GM18511 (cell line): ENCODE measurements at regions not wholly inside any gene's neighbourhood (a gene's known extent, or its start where the extent isn't known, plus 50 kb on each side); places are given as distances from the start of the nearest gene placed in this dataset.

Experiments used
- ATAC-seq: cut with Tn5 transposase; IDR thresholded peaks from one replicate; pipeline ENCODE4 v1.9.1; 2021; ENCODE audit warnings: mild to moderate bottlenecking, moderate library complexity; ENCODE audit not compliant: unreplicated experiment

DNA sequence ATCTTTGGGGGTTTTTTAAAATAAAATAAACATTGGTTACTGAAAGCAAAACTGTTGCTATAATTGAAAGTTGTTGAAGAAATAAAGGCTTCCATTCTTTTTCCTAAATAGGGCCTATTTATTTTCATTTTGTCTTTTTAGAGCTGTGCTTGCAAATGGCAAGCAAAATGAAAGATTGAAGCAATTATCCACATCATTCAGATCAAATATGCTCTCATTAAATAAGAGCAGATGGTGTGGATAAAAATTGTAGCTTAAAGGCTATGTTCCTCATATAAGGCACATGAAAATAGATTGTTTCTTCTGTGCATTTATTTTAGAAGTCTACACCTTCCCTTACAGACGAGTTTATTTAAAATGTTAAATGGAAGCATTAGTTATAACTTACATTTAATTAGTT lies 1317.7 kb downstream of the MRPL39 start:
- no peak for ATAC-seq

DNA sequence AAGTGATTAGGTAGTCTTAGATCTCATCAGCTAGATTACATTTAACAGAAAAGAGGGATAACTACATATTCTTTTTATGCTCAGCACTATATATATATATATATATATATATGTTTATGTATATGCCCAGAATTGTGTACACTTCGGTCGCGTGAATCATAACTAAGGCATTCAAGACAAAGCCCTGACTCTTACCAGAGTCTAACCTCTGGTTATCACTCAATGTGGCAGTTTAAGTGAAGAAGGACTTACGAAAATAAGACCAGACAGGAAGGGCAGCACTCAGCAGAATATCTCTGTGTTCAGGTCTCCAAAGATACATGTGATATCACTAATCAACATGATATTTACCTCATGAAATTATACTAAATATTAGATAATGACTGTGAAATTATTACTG lies 1326.7 kb downstream of the MRPL39 start:
- ATAC-seq = no peak

DNA sequence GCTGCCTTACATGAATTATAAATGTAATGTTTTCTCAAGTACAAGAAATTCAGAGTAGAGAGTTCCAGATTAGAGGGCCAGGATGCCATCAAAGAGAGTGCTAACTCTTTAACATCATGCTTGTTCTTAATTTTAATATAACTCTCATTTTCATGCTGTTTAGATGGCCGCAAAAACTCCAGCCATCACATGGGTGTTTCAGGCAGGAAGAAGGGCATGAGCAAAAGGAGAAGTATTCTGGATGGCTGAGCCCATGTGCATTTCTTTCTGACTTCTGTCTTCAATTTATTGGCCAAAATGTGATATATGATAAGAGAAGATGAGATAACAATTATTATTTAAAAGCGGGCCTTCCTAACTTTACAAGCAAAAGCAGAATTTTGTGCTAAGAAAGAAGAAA lies 1328.6 kb downstream of the MRPL39 start:
- no peak for ATAC-seq

DNA sequence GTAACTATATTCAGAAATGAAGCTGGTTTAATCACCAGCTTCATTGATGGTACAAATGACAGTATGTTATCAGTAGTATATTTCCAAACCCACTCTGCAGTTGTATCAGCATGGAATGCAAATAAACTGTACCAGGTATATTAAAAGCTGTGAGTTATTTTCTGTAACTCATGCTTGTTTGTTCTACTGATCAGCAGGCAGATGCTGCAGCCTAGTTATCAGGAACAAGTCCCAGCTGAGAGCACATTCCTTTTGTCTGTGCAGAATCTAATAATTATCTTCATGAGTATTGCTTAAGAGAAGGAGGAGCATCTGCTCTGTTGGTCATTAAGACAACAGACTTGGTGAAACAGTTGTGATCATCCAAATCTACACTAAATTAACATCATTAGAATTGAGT lies 1331.1 kb downstream of the MRPL39 start:
- no peak for ATAC-seq

DNA sequence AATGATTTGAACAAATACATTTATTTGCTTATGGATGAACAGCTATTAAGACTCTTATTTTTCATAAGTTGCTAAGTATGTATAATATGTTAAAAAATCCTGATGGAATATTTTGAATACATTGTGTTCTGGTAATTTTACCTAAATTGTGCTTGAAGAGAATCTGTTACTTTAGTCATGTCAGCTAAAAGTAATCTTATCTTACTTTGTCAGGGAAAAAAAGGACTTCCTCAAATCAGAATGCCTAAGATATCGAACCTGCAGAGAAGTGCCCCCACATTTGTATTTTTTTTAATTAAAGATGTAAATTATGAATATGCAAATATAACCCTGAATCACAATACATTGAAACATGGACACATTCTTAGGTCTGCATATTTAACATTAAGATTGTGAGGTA lies 1331.7 kb downstream of the MRPL39 start:
- ATAC-seq = no peak

DNA sequence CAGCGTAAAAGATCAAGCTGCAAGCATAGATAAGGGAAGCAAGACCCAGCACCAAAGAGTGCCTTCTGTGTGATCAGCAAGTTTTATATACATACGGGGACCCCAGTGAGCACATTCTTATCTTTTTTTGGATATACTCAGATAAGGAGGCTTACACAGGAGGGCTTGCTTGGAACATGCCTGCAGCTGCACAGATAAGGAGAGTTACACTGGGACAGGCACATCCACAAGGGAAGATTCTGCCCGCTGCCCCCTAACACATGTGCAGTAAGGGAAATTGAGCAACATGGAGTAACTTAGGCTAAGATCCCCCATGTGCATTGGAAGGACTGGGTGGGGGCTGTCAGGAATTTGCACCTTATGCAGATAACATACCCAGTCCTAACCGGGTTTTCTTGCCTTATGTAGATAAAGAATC lies 1334.8 kb downstream of the MRPL39 start:
- no peak for ATAC-seq

DNA sequence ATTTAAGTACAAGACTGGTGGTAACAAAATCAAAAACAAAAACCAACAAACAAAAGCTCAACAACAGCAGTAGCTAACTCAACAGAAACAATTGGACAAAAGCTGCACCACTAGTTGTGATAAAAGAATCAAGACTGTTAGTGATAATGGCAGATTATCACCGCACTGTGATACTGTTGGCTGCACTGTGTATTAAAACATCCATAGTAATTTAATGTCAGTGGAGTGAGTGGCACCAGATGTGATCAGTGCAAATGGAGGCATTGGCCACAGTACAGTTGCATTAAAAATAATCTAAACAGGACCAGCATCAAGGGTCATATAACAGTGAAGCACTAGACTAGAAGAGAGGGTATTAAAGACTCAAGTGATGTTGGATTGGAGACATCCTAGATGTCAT lies 1341.3 kb downstream of the MRPL39 start:
- ATAC-seq = no peak

DNA sequence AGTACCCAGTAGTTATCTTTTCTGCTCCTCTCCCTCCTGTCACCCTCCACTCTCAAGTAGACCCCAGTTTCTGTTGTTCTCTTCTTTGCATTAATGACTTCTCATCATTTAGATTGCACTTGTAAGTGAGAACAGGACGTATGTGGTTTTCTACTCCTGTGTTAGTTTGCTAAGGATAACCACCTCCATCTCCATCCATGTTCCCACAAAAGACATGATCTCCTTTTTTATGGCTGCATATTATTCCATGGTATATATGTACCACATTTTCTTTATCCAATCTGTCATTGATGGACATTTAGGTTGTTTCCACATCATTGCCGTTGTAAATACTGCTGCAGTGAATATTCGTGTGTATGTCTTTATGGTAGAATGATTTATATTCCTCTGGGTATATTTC lies 1346.5 kb downstream of the MRPL39 start:
- ATAC-seq = no peak

DNA sequence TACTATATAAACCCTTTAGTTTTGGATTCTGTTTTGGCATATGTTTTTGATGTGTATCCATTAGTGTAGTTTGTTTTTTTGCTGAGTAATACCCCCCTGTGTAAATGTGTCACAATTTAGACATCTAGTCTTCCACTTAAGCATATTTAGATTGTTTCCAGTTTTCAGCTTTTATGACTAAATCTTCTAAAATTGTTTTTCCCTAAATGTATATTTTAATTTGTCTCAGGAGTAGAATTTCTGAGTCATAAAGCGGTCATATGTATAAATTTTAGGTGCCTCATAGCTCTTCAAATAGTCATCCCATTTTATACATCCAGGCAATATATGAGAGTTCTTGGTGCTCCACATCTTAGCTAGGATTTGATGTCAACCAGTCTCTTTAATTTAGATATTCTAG lies 1348.0 kb downstream of the MRPL39 start:
- ATAC-seq = no peak

DNA sequence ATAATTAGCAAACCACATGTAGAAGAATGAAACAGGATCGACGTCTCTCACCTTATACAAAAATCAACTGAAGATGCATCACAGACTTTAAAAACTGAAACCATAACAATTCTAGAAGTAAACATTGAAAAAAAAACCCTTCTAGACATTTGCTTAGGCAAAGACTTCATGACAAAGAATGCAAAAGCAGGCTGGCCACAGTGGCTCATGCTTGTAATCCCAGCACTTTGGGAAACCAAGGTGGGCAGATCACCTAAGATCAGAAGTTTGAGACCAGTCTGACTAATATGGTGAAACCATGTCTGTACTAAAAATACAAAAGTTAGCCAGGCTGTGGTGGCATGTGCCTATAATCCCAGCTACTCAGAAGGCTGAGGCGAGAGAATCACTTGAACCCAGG lies 1351.7 kb downstream of the MRPL39 start:
- no peak for ATAC-seq

DNA sequence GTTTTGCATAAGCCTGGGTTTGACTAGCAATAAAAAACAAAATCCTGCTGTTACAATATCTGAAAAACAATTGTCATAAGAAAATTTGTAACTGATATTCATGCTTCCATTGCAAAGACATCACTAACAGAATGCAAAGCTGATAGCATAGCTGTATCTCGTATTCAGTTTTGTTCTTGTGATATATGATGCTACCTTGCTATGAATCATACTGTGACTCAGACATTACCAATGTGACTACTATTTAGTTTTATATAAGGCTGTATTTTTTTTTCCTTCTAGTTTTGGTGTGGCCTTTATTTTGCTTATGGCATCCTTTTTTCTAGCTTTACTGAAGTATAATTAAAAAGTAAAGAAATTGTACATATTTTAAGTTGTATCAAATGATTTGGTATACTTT lies 1381.8 kb downstream of the MRPL39 start:
- ATAC-seq = no peak

DNA sequence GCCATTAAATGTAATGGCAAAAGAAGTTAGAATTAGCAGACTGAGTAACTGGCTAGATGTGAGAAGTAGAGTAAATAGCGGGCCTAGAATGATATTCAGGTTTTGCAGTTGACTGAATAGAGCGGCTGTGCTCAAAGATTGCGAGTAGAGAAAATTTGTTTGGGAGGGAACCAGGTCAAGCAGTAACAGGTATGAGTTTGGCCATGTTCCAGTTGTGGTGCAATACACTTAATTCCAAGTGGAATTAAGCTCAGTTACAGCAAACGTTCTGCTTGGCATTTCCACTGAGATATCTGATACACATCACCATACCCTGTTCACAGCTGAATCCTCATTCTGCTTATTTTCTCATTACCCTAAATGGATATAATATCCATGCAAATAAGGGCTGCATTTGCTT lies 1382.9 kb downstream of the MRPL39 start:
- ATAC-seq = no peak

DNA sequence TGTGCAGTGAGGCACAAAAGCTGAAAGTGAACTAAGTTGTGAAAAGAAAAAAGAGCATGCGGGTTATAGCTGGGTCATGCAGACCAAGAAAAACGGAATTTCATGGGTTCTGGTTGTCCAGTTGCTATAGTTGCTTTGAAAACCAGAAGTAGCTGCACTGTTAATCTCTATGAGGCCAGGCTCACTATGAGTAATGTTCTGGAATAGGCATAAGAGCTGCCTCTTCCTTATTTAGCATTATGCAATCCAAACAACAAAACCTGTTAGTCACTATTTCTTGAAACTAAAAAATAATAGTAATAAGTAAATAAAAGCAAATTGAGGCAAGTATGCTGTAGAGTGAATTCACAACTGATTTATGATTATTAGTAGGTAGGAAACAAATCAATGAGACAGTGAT lies 1383.7 kb downstream of the MRPL39 start:
- no peak for ATAC-seq

DNA sequence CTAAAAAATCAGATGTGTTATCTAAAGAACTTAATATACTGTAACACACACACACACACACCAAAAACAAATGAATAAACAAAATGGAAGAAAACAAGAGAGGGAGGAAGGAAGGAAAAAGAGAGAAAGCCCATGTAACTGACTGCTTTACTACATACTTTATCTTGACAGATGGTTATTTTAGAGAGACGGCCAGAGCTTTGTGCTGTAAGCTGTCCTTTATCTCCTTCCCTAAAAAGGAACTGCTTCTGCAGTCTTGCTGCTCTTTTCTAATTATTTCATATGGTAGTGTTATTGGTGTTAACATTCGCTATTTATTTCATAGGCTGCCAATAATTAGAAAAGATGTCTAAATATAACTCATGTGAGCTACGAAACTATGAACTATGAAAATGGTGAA lies 1384.6 kb downstream of the MRPL39 start:
- ATAC-seq = no peak

DNA sequence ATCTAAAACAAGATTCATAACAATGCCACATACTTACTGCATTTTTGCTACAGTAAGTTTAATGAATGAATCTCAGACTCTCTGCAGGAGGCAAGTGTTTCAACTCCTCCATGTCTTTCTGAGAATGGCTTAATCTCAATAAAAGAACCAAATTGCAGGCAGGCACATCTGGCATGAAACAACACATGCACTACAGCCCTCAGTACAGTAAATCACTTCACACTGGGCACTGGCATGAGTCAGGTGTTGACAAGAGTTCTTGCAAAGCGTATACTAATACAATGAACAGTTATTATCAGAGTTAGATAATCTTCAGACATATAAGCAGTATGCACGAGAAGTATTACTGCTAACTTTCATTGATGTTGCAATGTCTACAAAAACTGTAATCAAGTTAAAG lies 1386.8 kb downstream of the MRPL39 start:
- ATAC-seq = no peak

DNA sequence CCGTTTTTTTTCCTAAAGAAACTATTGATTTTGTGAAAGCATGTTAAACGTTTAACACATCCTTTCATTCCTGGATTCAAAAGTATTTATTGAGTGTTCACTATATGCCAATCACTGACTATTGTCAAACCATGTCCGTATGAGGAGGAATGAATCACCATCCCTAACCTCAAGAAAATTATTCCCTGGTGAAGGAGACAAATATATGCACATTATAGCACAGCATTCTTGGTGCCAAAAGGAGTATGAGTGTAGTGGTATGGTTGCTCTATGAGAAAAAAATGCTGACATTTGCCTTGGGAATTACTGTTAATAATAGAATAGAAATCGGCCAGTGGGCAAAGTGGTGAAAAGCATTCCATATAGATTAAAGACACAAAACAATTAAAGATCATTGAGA lies 1390.1 kb downstream of the MRPL39 start:
- no peak for ATAC-seq

DNA sequence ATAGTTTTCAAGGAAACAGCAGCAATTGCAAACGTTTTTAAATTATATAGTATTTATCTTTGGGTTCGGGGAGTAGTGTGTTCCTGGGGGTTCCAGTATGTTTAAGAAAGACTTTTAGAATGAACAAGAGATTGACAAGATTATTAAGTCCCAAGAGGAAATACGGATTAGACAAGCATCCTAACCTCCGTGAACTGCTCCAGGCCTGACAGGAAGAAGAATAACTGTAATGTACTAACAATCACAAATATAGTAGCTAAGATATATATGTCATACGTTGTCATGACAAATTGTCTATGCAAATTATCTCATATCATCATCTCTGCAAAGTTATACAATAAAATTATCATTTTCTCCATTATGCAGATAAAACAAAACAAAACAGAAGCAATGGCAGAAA lies 1397.2 kb downstream of the MRPL39 start:
- no peak for ATAC-seq

DNA sequence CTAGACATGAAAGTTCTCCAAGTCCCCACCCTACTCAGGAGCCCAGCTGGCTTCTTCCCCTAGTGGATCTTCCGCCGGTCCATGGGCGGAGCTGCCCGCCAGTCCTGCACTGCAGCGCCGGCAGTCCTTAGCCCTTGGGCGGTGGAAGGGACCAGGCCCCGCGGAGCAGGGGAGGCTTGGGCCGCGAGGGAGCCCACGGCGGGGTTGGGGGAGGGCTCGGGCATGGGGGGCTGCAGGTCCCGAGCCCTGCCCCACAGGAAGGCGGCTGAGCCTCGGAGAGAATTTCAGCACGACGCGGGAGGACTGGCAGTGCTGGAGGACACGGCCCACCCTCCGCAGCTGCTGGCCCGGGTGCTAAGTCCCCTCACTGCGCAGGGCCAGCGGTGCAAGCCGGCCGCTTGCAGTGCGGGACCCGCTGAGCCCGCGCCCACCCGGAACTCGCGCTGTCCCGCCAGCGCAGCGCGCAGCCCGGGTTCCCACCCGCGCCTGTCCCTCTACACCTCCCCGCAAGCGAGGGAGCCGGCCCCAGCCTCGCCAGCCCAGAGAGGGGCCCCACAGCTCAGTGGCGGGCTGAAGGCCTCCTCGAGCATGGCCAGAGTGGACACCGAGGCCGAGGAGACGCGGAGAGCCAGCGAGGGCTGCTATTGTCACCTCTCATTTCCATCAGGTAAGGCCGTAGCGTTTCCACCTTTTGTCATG lies 1398.6 kb downstream of the MRPL39 start:
- no peak for ATAC-seq

DNA sequence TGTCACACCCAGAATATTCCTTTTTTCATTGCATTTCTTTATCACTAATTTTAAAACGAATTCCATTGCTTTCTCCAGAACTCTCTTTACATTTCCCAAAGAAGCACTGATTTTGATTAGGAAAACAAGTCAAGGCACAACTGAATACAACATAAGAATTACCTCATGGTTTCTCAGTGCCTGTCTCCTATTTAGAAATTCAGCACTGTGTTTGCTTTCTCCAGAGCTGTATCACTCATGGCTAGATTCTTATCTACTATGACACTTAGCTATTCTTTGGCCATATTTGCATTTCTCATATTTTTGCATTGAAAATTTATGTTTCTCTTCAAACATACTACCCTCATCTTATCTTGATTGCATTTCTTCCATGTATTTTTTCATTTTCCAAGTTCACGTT lies 1402.0 kb downstream of the MRPL39 start:
- ATAC-seq = no peak

DNA sequence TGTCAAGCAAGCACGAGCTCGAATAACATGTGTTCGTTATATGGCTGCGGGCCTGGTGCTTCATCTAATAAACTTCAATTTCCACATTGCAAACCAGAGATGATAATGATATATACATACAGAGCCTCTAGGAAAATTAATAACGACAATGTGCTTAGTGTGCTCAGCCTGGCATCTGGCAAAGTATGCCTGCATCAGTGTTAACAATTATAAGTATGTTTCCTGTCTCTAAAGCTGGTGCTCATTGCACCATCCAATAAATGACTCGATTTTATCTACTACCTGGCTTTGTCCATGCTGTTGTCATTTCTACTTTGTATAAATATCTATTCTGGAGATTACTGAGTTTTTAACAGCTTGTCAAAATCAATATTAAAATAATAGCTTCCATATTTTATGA lies 1402.6 kb downstream of the MRPL39 start:
- no peak for ATAC-seq

DNA sequence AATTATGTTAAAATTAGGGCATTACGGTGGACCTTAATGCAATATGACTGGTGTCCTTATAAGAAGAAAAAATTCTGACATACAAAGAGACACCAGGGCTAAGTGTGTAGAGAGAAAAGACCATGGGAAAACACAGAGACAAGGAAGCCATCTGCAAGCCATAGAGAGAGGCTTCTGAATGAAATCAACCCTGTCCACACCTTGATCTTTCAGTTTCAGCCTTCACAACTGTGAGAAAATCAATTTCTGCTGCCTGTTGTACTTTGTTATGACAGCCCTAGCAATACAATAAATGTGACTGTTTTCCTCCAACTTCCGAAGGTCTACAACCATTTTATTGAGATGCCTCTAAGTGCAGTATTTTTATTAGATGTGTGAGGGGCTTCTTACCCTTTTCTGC lies 1407.2 kb downstream of the MRPL39 start:
- ATAC-seq = peak; percentile 68

DNA sequence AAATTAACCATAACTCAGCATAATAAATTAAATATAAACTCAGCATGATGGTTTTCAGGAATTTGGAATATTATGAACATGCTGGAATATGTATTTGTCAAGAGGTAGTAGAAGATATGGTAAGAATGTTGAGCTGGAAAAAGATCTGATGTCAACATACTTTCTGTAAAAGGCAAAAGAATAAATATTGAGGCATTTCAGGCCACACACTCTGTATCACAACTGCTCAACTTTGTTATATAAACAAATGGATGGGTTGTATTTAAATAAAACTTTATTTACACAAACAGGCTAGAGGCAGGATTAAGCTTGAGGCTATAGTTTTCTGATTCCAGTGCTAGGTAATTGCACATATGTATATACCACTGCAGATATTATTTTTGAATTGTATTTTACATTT lies 1409.4 kb downstream of the MRPL39 start:
- no peak for ATAC-seq

DNA sequence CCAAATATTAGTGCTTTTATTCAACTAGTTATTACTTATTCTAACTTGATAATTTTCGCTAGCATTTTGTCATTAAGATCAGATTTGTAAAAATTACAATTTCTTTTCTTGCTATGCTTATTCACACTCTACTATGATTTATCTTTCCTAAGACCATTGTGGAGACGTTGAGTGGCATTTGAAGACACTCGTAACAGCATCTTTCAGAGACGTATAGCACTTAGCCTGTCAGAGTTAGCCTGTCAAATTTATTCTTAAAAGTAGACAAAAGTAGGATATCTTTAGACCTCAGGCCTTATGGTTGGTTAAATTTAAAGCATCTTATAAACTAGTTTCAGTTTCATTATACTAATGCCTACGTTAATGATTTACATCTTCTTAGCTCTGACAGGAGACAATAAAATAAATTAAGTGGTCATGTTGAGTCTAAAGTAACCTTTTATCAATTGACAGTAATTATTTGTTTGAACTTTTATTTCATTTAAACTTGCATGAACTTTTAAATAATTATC lies 1410.1 kb downstream of the MRPL39 start:
- ATAC-seq = peak; percentile 64
